Gastrocnemius medialis (tissue), 4 donors: ENCODE measurements at regions not wholly inside any gene's neighbourhood (a gene's known extent, or its start where the extent isn't known, plus 50 kb on each side); places are given as distances from the start of the nearest gene placed in this dataset.

Experiments used
- POLR2A ChIP-seq, 2 donors: fragments of 450-650 bp; IDR thresholded peaks; one replicate each; pipeline ENCODE4 v1.6.1; 2017; ENCODE audit warnings: antibody characterized with exemption in 2 of 2, mild to moderate bottlenecking in 2 of 2, moderate library complexity in 2 of 2
- TF ChIP-seq, protein P1 (sequence below), 5 experiments: fragments of 450-650 bp in 3 of 5; fragments of 200-600 bp in 2 of 5; sonication (generic) in 2 of 5; IDR thresholded peaks in 4 of 5; conservative IDR thresholded peaks in 1 of 5; 1 replicate in 4 of 5; 2 replicates in 1 of 5; pipeline ENCODE4 v1.5.1; 2016 to 2019; ENCODE audit warnings: antibody characterized with exemption in 5 of 5, mild to moderate bottlenecking in 3 of 5, moderate library complexity in 3 of 5

DNA sequence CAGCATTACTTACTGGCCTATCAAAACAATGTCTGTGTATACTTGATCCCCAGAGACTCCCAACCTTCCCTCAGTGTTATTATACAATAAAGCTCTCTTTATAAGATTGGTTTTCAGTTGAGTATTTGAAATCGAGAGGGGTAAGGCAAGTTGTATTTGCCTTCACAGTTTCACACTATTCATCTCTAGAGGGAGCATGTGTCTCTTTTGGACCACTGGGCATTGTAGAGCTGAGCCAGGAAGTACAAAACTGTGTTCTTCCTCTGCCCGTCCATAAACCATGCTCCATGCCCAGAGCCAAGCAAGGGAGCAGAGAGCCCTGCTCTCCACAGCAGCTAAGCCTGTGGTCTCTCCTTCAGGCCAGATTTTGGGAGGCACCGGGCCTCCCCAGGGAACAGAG, 61.5 kb upstream of the HHIP start:
- TF ChIP-seq, protein P1, sequence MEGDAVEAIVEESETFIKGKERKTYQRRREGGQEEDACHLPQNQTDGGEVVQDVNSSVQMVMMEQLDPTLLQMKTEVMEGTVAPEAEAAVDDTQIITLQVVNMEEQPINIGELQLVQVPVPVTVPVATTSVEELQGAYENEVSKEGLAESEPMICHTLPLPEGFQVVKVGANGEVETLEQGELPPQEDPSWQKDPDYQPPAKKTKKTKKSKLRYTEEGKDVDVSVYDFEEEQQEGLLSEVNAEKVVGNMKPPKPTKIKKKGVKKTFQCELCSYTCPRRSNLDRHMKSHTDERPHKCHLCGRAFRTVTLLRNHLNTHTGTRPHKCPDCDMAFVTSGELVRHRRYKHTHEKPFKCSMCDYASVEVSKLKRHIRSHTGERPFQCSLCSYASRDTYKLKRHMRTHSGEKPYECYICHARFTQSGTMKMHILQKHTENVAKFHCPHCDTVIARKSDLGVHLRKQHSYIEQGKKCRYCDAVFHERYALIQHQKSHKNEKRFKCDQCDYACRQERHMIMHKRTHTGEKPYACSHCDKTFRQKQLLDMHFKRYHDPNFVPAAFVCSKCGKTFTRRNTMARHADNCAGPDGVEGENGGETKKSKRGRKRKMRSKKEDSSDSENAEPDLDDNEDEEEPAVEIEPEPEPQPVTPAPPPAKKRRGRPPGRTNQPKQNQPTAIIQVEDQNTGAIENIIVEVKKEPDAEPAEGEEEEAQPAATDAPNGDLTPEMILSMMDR (IDR thresholded peaks at IDR 0.05 in 4 of 5, conservative IDR thresholded peaks at IDR 0.05 in 1 of 5), result no peak
- no peak for TF ChIP-seq POLR2A (IDR thresholded peaks at IDR 0.05)
